ENCODE measurements at regions not wholly inside any gene's neighbourhood (a gene's known extent, or its start where the extent isn't known, plus 50 kb on each side); places are given as distances from the start of the nearest gene placed in this dataset.

GRCh38 chr18:40917056-40917455 lies 1038.0 kb upstream of the PIK3C3 start:
- no peak for DNase-seq (ENCODE audit: extremely low read depth in 1 of 11, low read depth in 9 of 11, low spot score in 4 of 11)

DNA sequence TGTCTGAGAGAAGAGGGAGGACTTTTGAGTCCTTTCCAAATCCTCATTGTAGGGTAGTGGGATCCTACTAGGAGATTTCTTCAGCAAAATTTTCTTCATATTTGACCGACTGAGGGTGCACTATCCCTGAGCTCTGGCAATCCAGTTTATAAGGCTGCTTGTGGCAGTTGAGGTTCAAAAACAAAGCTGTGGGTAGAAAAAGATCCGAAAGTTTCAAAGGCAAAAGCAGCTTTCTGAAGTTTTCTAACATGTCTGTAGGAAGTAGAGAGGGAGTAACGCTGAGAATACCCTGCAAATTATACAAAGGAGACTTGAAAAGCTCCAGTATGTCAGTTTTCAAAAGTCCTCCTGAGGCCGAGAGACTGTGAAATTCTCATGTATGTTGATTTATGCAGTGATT lies 1039.3 kb upstream of the PIK3C3 start:
- DNase-seq (ENCODE audit: extremely low read depth in 1 of 11, low read depth in 9 of 11, low spot score in 4 of 11): no peak

GRCh38 chr18:40911582-40912254 lies 1043.3 kb upstream of the PIK3C3 start:
- DNase-seq (ENCODE audit: extremely low read depth in 1 of 11, low read depth in 9 of 11, low spot score in 4 of 11): no peak

- DNase-seq (ENCODE audit: extremely low read depth in 1 of 11, low read depth in 9 of 11, low spot score in 4 of 11): no peak
These were observed 1044.0 kb upstream of the PIK3C3 start for GRCh38 chr18:40911041-40911440.

- DNase-seq (ENCODE audit: extremely low read depth in 1 of 11, low read depth in 9 of 11, low spot score in 4 of 11): no peak
These were observed 1047.2 kb upstream of the PIK3C3 start for GRCh38 chr18:40907842-40908241.

DNA sequence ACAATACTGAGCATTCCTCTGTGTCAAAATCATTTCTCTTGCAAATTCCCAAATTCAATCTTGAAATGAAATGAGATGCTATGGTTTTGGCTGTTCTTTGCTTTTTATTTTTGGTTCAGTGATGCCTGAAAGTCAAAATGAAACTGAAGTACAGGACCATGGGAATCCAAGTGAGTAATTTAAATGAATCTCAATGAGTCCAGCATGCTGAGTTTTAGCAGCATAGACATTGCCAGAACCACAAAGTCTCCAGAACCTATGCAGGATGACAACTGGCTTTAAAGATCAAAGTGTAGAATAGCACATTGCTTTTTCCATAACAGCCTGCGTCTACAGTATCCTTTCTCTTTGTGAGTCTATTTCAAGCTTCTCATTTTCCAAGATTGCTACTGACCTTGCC lies 1050.7 kb upstream of the PIK3C3 start:
- no peak for DNase-seq (ENCODE audit: extremely low read depth in 1 of 11, low read depth in 9 of 11, low spot score in 4 of 11)

DNA sequence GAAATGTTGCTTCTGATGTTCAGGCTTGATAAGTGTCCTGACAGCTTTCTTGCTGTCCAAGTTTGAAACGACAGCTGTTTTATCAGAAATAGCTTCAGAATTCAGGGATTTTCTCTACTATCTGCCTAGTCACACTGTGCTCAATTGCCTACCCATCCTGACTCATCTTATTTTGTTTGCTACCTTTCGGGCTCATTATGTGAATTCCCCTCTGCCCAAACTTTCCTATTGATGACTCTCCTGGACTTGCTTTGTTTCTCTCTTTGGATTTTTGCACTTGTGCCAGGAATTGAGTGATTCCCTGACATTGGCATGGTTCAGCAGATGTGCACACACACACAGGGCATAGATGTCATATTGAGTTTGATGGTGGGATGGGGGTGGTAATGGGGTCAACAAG lies 1052.6 kb upstream of the PIK3C3 start:
- DNase-seq (ENCODE audit: extremely low read depth in 1 of 11, low read depth in 9 of 11, low spot score in 4 of 11): no peak

GRCh38 chr18:40897884-40898283 lies 1057.2 kb upstream of the PIK3C3 start:
- no peak for DNase-seq (ENCODE audit: extremely low read depth in 1 of 11, low read depth in 9 of 11, low spot score in 4 of 11)

DNA sequence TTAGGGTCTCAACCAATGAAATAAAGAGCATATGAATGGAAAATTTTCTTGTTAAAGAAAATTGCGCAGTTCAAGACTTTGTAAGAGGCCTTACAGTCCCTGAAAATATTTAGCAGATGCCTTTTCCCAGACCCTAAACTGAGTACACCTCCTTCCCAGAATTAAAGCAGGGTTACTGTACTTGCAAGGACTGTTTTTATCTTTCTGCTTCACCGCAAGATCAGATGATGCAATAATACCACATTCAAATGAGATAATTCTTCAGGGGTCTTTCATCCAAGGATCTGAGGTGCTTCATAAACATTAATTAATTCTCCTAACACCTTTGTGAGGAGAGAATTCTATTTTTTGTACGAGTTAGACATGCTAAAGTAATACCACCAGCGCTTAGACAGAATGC lies 1071.8 kb upstream of the PIK3C3 start:
- DNase-seq (ENCODE audit: extremely low read depth in 1 of 11, low read depth in 9 of 11, low spot score in 4 of 11): no peak

GRCh38 chr18:40882468-40882867 lies 1072.6 kb upstream of the PIK3C3 start:
- DNase-seq (ENCODE audit: extremely low read depth in 1 of 11, low read depth in 9 of 11, low spot score in 4 of 11): no peak

DNA sequence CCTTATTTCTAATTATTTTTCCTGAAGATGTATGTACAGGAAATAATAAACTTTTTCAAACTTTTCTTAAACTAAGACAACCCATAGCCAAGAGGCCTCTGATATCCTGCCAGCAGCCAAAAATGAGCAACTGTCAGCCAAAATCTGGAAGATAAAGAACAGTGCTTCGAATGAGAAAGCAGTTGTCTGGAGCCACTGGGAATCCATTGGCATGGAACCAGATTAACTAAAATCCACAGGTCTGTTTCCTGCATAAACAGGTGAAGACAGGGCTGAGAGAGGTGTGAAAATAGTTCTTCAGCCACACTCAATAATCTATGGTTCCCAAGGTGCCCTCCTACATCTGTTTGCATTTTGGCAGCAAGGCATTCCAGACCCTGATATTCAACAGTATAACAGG lies 1076.7 kb upstream of the PIK3C3 start:
- DNase-seq (ENCODE audit: extremely low read depth in 1 of 11, low read depth in 9 of 11, low spot score in 4 of 11): no peak

GRCh38 chr18:40877096-40877495 lies 1077.9 kb upstream of the PIK3C3 start:
- DNase-seq (ENCODE audit: extremely low read depth in 1 of 11, low read depth in 9 of 11, low spot score in 4 of 11): no peak

DNA sequence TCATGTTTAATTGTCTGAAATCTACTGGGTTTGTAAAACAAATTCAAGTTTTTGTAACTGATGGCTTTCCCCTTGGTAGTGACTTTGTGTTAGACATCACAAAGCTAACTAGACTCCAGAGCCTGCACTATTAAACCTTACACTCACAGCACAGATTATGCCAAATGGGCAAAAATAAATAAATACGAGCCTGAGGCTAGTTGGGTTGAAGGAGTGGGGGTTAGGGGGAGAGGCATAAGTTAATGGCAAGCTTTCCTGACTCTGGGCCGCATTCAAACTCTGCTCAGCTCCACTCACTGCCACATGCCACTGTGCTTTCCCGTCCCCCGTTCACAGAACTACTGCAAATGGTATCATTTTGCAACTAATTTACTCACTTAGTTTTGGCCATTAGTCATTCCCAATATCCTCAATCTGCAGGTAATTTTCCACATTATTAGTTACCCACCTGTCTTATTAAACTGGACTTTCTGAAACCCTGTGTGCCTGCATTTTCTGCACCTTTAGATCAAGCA lies 1079.9 kb upstream of the PIK3C3 start:
- DNase-seq (ENCODE audit: extremely low read depth in 1 of 11, low read depth in 9 of 11, low spot score in 4 of 11): no peak

GRCh38 chr18:40874233-40874632 lies 1080.8 kb upstream of the PIK3C3 start:
- no peak for DNase-seq (ENCODE audit: extremely low read depth in 1 of 11, low read depth in 9 of 11, low spot score in 4 of 11)

DNA sequence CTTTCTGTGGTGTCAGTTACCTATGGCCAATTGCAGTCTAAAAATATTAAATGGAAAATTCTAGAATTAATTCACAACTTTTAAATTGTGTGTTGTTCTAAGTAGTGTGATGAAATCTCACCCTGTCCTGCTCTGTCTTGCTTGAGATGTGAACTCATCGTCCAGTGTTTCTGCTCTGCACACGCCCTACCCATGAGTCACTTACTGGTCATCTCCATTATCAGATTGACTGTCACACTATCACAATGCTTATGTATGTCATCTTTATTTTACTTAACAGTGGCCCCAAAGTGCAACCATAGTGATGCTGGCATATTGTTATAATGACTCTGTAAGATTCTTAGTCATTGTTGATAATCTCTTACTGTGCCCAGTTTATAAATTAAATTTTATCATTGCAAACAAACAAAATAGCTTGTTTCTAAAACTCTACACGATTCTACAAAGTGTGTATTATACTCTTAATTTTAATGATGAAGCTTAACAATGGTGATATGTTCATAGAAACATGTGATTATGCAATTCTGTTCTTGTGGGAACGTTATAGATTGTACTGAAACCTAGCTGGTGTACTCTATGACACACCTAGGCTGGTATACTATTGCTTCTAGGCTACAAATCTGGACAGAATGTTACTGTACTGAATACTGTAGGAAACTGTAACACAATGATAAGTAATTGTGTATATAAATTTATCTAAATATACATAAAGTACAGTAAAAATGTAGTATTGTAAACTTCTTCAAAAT lies 1086.8 kb upstream of the PIK3C3 start:
- DNase-seq (ENCODE audit: extremely low read depth in 1 of 11, low read depth in 9 of 11, low spot score in 4 of 11): no peak

GRCh38 chr18:40867459-40867858 lies 1087.6 kb upstream of the PIK3C3 start:
- DNase-seq (ENCODE audit: extremely low read depth in 1 of 11, low read depth in 9 of 11, low spot score in 4 of 11): no peak

DNA sequence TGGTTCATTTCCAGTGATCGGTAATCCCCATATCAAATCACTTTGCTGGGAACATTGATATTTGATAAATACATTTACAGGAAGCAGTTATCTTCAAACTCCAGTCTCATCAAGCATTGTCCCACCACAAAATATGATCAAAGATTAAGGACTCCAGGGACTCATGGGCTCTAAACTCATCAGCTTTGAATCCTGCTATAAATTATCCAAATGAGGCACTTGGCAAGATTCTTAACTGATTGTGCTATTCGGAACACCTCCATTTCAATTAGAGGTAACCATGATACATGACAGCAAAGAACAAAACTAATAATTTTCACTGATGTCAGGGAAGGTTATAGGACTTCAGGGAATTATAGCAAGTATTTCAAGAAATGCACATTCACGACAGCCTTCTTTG lies 1088.1 kb upstream of the PIK3C3 start:
- no peak for DNase-seq (ENCODE audit: extremely low read depth in 1 of 11, low read depth in 9 of 11, low spot score in 4 of 11)

- no peak for DNase-seq (ENCODE audit: extremely low read depth in 1 of 11, low read depth in 9 of 11, low spot score in 4 of 11)
These were observed 1088.9 kb upstream of the PIK3C3 start for GRCh38 chr18:40866013-40866645.

- DNase-seq (ENCODE audit: extremely low read depth in 1 of 11, low read depth in 9 of 11, low spot score in 4 of 11): no peak
These were observed 1090.2 kb upstream of the PIK3C3 start for GRCh38 chr18:40864846-40865245.

GRCh38 chr18:40863801-40864200 lies 1091.2 kb upstream of the PIK3C3 start:
- DNase-seq (ENCODE audit: extremely low read depth in 1 of 11, low read depth in 9 of 11, low spot score in 4 of 11): no peak
